Stimulated activated CD8-positive, alpha-beta memory T cell treated with anti-CD3 and anti-CD28 coated beads, Interleukin-4, amount 100 ng/mL, for 48 hours (primary cell): ENCODE measurements at regions not wholly inside any gene's neighbourhood (a gene's known extent, or its start where the extent isn't known, plus 50 kb on each side); places are given as distances from the start of the nearest gene placed in this dataset.
"Not testable (repeated sequence)": the region's sequence is repeated elsewhere in the genome, so short reads cannot be mapped to it uniquely, and the experiment has no call there.

ENCODE experiments used
- DNase-seq: peaks from one replicate; pipeline ENCODE4 v3.0.0-alpha.2; 2020

GRCh38 chr21:36247316-36248010 lies 72.5 kb upstream of the MORC3 start:
- no peak for DNase-seq

- DNase-seq = no peak
These were observed 70.2 kb upstream of the MORC3 start for GRCh38 chr21:36249576-36250422.

GRCh38 chr21:36250423-36251075 lies 69.4 kb upstream of the MORC3 start:
- DNase-seq = no peak

GRCh38 chr21:36254106-36254941 lies 65.7 kb upstream of the MORC3 start:
- no peak for DNase-seq

GRCh38 chr21:36255663-36256062 lies 64.3 kb upstream of the MORC3 start:
- no peak for DNase-seq

- no peak for DNase-seq
These were observed 62.3 kb upstream of the MORC3 start for GRCh38 chr21:36257657-36258056.

GRCh38 chr21:36260030-36260787 lies 59.8 kb upstream of the MORC3 start:
- DNase-seq = peak; percentile 40

GRCh38 chr21:36260802-36261201 lies 59.2 kb upstream of the MORC3 start:
- DNase-seq = no peak

- DNase-seq = no peak
These were observed 58.5 kb upstream of the MORC3 start for GRCh38 chr21:36261459-36261858.

- no peak for DNase-seq
These were observed 56.2 kb upstream of the MORC3 start for GRCh38 chr21:36263797-36264196.

- no peak for DNase-seq
These were observed 54.6 kb upstream of the MORC3 start for GRCh38 chr21:36265431-36265830.

- not testable (repeated sequence) for DNase-seq
These were observed 52.2 kb upstream of the MORC3 start for GRCh38 chr21:36267828-36268227.

- DNase-seq = not testable (repeated sequence)
These were observed 51.7 kb upstream of the MORC3 start for GRCh38 chr21:36268264-36268663.
